HL-60 (cell line): ENCODE measurements at regions not wholly inside any gene's neighbourhood (a gene's known extent, or its start where the extent isn't known, plus 50 kb on each side); places are given as distances from the start of the nearest gene placed in this dataset.

Source experiments
- DNase-seq, 2 experiments: peaks; one replicate each; pipeline ENCODE4 v3.0.0-alpha.2; 2010 to 2020; ENCODE audit warnings: low read depth in 1 of 2, low spot score in 1 of 2
- H3K27ac ChIP-seq: fragments of 250-450 bp; sonication (Bioruptor Pico); replicated peaks from 2 replicates; pipeline ENCODE4 v1.5.1; 2020; ENCODE audit warnings: mild to moderate bottlenecking, moderate library complexity
- H3K27me3 ChIP-seq: fragments of 250-450 bp; sonication (Bioruptor Pico); 2 replicates; pipeline ENCODE4 v1.5.1; 2021; ENCODE audit warnings: mild to moderate bottlenecking, moderate library complexity; ENCODE audit not compliant: insufficient read depth, poor library complexity, severe bottlenecking
- H3K4me3 ChIP-seq: replicated peaks from 2 replicates; pipeline ENCODE4 v1.5.1; 2011; ENCODE audit warnings: mild to moderate bottlenecking, control low read depth, low read length; ENCODE audit not compliant: insufficient read depth
- CTCF ChIP-seq: IDR thresholded peaks from one replicate; pipeline ENCODE4 v1.5.1; 2011; ENCODE audit warnings: low read length, control low read depth, inconsistent platforms; ENCODE audit not compliant: insufficient read depth
- GABPA ChIP-seq: IDR thresholded peaks from 2 replicates; pipeline ENCODE4 v1.6.1; 2012; ENCODE audit warnings: low read depth
- POLR2AphosphoS5 ChIP-seq: IDR thresholded peaks from 2 replicates; pipeline ENCODE4 v1.6.1; 2012; ENCODE audit warnings: low read depth
- REST ChIP-seq: IDR thresholded peaks from 2 replicates; pipeline ENCODE4 v1.6.1; 2012; ENCODE audit warnings: low read depth; ENCODE audit not compliant: insufficient replicate concordance
- SPI1 ChIP-seq: IDR thresholded peaks from 2 replicates; pipeline ENCODE4 v1.6.1; 2012; ENCODE audit warnings: low read depth, mild to moderate bottlenecking, borderline replicate concordance

DNA sequence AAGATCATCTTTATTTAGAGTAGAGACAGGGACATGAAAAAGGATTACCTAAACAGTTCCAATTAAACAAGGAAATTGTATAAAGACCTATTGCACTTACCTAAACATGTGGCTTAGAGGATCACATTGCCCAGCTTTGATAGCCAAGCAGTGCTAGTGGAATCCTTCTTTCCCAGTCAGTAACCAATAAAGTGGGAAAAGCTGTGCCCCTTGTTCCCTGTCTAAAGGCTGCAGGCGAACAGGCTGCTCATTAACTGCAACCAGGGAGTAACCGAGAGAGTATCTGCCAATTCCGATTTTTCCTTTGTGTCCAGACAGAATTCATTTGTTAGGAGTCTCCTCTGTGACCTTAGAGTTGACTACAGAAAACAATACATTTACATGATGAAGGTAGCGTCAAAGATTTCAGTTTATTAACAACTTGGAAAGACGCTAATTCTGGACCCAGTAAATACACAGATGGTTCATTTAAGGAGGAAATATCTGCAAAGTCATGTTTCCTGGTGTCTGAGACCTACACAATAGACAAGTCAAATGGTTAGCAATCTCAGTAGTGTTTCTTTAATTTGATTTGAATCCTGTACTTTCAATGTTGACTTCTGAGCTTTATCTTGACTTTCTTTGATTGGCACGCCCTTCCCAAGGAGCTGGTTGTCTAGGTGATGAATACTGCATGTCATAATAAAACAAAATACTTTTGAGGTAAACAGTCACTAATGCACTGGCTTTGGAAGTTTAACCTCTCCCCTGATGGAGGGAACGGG is 57.3 kb upstream of the MET start:
- Histone ChIP-seq H3K27me3 (no peaks in the 10 kb centered on the region), H3K4me3 (no peak overlapping the region), H3K27ac (no peak overlapping the region)
- TF ChIP-seq GABPA: no peak
- no peak for TF ChIP-seq REST
- TF ChIP-seq SPI1: no peak
- no peak for TF ChIP-seq CTCF
- TF ChIP-seq POLR2AphosphoS5: no peak
- no peak for DNase-seq

- no peak for DNase-seq
- no peak for TF ChIP-seq REST
- no peak for TF ChIP-seq POLR2AphosphoS5
- no peak for TF ChIP-seq GABPA
- no peak for TF ChIP-seq CTCF
- no peak for TF ChIP-seq SPI1
- Histone ChIP-seq H3K27ac (no peak overlapping the region), H3K27me3 (no peaks in the 10 kb centered on the region), H3K4me3 (no peak overlapping the region)
Observed at GRCh38 chr7:116616555-116617059, 55.4 kb upstream of the MET start.

DNA sequence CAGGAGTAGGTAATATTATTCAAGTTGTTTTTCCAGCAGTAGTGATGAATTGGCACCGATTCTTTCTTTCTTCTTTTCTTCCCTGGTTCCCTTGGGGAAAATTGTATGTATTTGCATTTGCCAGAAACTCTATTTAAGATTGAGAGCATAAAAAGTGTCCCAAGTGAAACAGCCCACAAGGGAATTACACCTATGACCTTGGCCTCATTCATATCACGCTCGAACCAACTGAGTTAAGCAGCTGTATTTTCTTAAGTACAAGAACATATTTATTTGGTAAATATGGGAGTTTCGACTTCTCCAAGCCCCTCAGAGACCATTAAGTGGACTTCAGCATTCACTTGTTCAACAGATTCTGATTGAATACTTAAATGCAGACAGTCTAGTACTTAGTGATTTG is 54.1 kb upstream of the MET start:
- DNase-seq: no peak
- no peak for TF ChIP-seq REST
- TF ChIP-seq SPI1: no peak
- TF ChIP-seq GABPA: no peak
- no peak for TF ChIP-seq POLR2AphosphoS5
- no peak for TF ChIP-seq CTCF
- Histone ChIP-seq H3K27me3 (no peaks in the 10 kb centered on the region), H3K27ac (no peak overlapping the region), H3K4me3 (no peak overlapping the region)
